ENCODE measurements at regions not wholly inside any gene's neighbourhood (a gene's known extent, or its start where the extent isn't known, plus 50 kb on each side); places are given as distances from the start of the nearest gene placed in this dataset.

DNA sequence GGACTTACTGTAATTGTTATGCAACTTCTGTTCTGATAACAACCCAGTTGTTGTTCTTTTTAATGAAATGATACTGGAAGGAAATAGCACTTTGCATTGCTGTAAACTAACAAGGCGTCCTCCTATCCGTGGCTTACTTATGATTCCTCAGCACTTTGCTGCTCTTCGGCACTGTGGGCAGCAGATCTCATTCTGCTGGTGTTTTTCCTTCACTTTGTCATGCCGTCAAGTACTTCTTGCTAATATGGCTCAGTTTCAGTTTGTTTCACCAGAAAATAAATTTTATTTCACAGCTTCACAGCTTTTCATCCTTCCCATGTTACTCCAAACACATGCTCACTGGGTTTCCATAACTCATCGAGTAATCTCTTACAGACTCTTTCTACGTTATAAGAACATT is 289.3 kb downstream of the MEIS1 start:
- TF ChIP-seq RAD21 (conservative IDR thresholded peaks at IDR 0.05) = no peak
- TF ChIP-seq, protein P1, sequence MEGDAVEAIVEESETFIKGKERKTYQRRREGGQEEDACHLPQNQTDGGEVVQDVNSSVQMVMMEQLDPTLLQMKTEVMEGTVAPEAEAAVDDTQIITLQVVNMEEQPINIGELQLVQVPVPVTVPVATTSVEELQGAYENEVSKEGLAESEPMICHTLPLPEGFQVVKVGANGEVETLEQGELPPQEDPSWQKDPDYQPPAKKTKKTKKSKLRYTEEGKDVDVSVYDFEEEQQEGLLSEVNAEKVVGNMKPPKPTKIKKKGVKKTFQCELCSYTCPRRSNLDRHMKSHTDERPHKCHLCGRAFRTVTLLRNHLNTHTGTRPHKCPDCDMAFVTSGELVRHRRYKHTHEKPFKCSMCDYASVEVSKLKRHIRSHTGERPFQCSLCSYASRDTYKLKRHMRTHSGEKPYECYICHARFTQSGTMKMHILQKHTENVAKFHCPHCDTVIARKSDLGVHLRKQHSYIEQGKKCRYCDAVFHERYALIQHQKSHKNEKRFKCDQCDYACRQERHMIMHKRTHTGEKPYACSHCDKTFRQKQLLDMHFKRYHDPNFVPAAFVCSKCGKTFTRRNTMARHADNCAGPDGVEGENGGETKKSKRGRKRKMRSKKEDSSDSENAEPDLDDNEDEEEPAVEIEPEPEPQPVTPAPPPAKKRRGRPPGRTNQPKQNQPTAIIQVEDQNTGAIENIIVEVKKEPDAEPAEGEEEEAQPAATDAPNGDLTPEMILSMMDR (IDR thresholded peaks at IDR 0.05; ENCODE audit: poor library complexity, severe bottlenecking) = no peak
- no peak for TF ChIP-seq EP300 (conservative IDR thresholded peaks at IDR 0.05; ENCODE audit: poor library complexity, severe bottlenecking)
- no peak for TF ChIP-seq SMC3 (conservative IDR thresholded peaks at IDR 0.05; ENCODE audit: poor library complexity)
- TF ChIP-seq TAF1 (IDR thresholded peaks at IDR 0.05; ENCODE audit: low read depth) = no peak
- no peak for TF ChIP-seq EZH2 (IDR thresholded peaks at IDR 0.05; ENCODE audit: borderline replicate concordance, insufficient read depth, low read length, poor library complexity, severe bottlenecking)
- TF ChIP-seq, protein P2, sequence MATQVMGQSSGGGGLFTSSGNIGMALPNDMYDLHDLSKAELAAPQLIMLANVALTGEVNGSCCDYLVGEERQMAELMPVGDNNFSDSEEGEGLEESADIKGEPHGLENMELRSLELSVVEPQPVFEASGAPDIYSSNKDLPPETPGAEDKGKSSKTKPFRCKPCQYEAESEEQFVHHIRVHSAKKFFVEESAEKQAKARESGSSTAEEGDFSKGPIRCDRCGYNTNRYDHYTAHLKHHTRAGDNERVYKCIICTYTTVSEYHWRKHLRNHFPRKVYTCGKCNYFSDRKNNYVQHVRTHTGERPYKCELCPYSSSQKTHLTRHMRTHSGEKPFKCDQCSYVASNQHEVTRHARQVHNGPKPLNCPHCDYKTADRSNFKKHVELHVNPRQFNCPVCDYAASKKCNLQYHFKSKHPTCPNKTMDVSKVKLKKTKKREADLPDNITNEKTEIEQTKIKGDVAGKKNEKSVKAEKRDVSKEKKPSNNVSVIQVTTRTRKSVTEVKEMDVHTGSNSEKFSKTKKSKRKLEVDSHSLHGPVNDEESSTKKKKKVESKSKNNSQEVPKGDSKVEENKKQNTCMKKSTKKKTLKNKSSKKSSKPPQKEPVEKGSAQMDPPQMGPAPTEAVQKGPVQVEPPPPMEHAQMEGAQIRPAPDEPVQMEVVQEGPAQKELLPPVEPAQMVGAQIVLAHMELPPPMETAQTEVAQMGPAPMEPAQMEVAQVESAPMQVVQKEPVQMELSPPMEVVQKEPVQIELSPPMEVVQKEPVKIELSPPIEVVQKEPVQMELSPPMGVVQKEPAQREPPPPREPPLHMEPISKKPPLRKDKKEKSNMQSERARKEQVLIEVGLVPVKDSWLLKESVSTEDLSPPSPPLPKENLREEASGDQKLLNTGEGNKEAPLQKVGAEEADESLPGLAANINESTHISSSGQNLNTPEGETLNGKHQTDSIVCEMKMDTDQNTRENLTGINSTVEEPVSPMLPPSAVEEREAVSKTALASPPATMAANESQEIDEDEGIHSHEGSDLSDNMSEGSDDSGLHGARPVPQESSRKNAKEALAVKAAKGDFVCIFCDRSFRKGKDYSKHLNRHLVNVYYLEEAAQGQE (IDR thresholded peaks at IDR 0.05; ENCODE audit: borderline replicate concordance) = no peak
- no peak for TF ChIP-seq POLR2AphosphoS5 (IDR thresholded peaks at IDR 0.05)
- TF ChIP-seq MXI1 (conservative IDR thresholded peaks at IDR 0.05; ENCODE audit: poor library complexity, severe bottlenecking) = no peak
